Neuronal stem cell (in vitro differentiated cells): ENCODE measurements at regions not wholly inside any gene's neighbourhood (a gene's known extent, or its start where the extent isn't known, plus 50 kb on each side); places are given as distances from the start of the nearest gene placed in this dataset. TPM values are rescaled to one million over a fixed set of nuclear protein-coding genes. Genes with fewer than 3 reads are reported as not detected.
"Not testable (repeated sequence)": the region's sequence is repeated elsewhere in the genome, so short reads cannot be mapped to it uniquely, and the experiment has no call there.

ENCODE experiments used
- DNase-seq: peaks from one replicate; pipeline ENCODE4 v3.0.0-alpha.2; 2013; ENCODE audit warnings: low spot score
- H2AFZ ChIP-seq: one replicate; pipeline ENCODE4 v1.6.1; 2013; ENCODE audit warnings: mild to moderate bottlenecking, low read length, inconsistent platforms
- H2AK5ac ChIP-seq: 2 replicates; pipeline ENCODE4 v1.6.1; 2013; ENCODE audit warnings: low read depth, mild to moderate bottlenecking, inconsistent platforms, low read length, moderate library complexity, mixed read lengths
- H2BK120ac ChIP-seq: 2 replicates; pipeline ENCODE4 v1.6.1; 2013; ENCODE audit warnings: low read depth, mild to moderate bottlenecking, inconsistent platforms, low read length, moderate library complexity, mixed read lengths
- H2BK12ac ChIP-seq: one replicate; pipeline ENCODE4 v1.6.1; 2013; ENCODE audit warnings: low read length, inconsistent platforms
- H2BK15ac ChIP-seq: 2 replicates; pipeline ENCODE4 v1.6.1; 2013; ENCODE audit warnings: mild to moderate bottlenecking, low read length, inconsistent platforms, mixed read lengths
- H2BK5ac ChIP-seq: one replicate; pipeline ENCODE4 v1.6.1; 2013; ENCODE audit warnings: inconsistent platforms, mild to moderate bottlenecking, low read length, moderate library complexity
- H3K14ac ChIP-seq: one replicate; pipeline ENCODE4 v1.6.1; 2013; ENCODE audit warnings: low read length, inconsistent platforms
- H3K18ac ChIP-seq: 2 replicates; pipeline ENCODE4 v1.6.1; 2013; ENCODE audit warnings: low read length, inconsistent platforms
- H3K23ac ChIP-seq: 2 replicates; pipeline ENCODE4 v1.6.1; 2013; ENCODE audit warnings: low read depth, mild to moderate bottlenecking, mixed read lengths, low read length, inconsistent platforms; ENCODE audit not compliant: poor library complexity
- H3K27ac ChIP-seq: replicated peaks from 3 replicates; pipeline ENCODE4 v1.5.1; 2013; ENCODE audit warnings: low read length, inconsistent platforms
- H3K27me3 ChIP-seq, 3 experiments: 2 replicates each; pipeline ENCODE4 v1.6.1; 2013; ENCODE audit warnings: low read length in 3 of 3, mild to moderate bottlenecking in 2 of 3, inconsistent platforms in 1 of 3, low read depth in 1 of 3, mixed read lengths in 1 of 3, moderate library complexity in 1 of 3; ENCODE audit not compliant: control insufficient read depth in 3 of 3, insufficient read depth in 3 of 3
- H3K36me3 ChIP-seq, 2 donors: replicated peaks in 1 of 2; 2 replicates each; pipeline ENCODE4 v1.6.1; 2013; ENCODE audit warnings: low read length in 2 of 2; ENCODE audit not compliant: control insufficient read depth in 2 of 2, insufficient read depth in 2 of 2
- H3K4ac ChIP-seq: 2 replicates; pipeline ENCODE4 v1.6.1; 2013; ENCODE audit warnings: inconsistent platforms, mild to moderate bottlenecking, low read length, moderate library complexity
- H3K4me1 ChIP-seq, 2 donors: 1 replicate in 1 of 2; 2 replicates in 1 of 2; pipeline ENCODE4 v1.6.1; 2013; ENCODE audit warnings: low read length in 2 of 2, low read depth in 1 of 2; ENCODE audit not compliant: control insufficient read depth in 2 of 2, insufficient read depth in 1 of 2
- H3K4me2 ChIP-seq: one replicate; pipeline ENCODE4 v1.6.1; 2013; ENCODE audit warnings: mild to moderate bottlenecking, low read length, inconsistent platforms; ENCODE audit not compliant: insufficient read depth, poor library complexity, severe bottlenecking
- H3K4me3 ChIP-seq, 2 donors: 2 replicates each; pipeline ENCODE4 v1.5.1; 2013; ENCODE audit warnings: low read length in 2 of 2, mild to moderate bottlenecking in 2 of 2, inconsistent platforms in 1 of 2, moderate library complexity in 1 of 2
- H3K79me1 ChIP-seq: one replicate; pipeline ENCODE4 v1.6.1; 2013; ENCODE audit warnings: low read depth, mild to moderate bottlenecking, inconsistent platforms, low read length, moderate library complexity
- H3K9ac ChIP-seq: one replicate; pipeline ENCODE4 v1.6.1; 2013; ENCODE audit warnings: mild to moderate bottlenecking, low read depth, low read length, inconsistent platforms; ENCODE audit not compliant: poor library complexity
- H3K9me3 ChIP-seq, 2 donors: replicated peaks in 1 of 2; 2 replicates each; pipeline versions ENCODE3 to v1.6.1; 2013; ENCODE audit warnings: low read length in 2 of 2, mild to moderate bottlenecking in 2 of 2, inconsistent platforms in 1 of 2, low read depth in 1 of 2, mixed read lengths in 1 of 2, moderate library complexity in 1 of 2; ENCODE audit not compliant: control insufficient read depth in 2 of 2, insufficient read depth in 1 of 2
- H4K8ac ChIP-seq: one replicate; pipeline ENCODE4 v1.6.1; 2013; ENCODE audit warnings: low read depth, mild to moderate bottlenecking, inconsistent platforms, low read length, moderate library complexity
- H4K91ac ChIP-seq: one replicate; pipeline ENCODE4 v1.6.1; 2013; ENCODE audit warnings: low read length, low read depth, mild to moderate bottlenecking, inconsistent platforms; ENCODE audit not compliant: poor library complexity
- WGBS, 2 donors: extraction: QIAGEN DNeasy Blood & Tissue Kit; methylation state at CpG; one replicate each; pipeline ENCODE4 v1.1.7; 2013; ENCODE audit warnings: missing lambda C conversion rate in 2 of 2, mixed read lengths in 1 of 2; ENCODE audit not compliant: insufficient read length in 2 of 2, insufficient replicate concordance in 1 of 2; ENCODE audit errors: extremely low coverage in 2 of 2; 5-methylcytosine and 5-hydroxymethylcytosine counted together
- small RNA-seq: library from polyadenylated mRNA; stranded (forward); fragments of <200 nt; extraction: miRNeasy Mini kit (QIAGEN cat#:217004); gene quantifications from one replicate; pipeline ENCODE3, GENCODE V24; 2013; ENCODE audit not compliant: insufficient read depth

DNA sequence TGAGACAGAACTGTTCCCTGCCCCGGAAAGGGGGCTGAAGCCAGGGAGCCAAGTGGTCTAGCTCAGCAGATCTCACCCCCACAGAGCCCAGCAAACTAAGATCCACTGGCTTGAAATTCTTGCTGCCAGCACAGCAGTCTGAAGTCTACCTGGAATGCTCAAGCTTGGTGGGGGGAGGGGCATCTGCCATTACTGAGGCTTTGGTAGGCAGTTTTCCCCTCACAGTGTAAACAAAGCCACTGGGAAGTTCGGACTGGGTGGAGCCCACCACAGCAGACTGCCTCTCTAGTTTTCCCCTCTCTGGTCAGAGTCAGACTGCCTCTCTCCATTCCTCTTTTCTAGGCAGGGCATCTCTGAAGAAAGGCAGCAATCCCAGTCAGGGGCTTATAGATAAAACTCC is 68.5 kb upstream of the MAN1A1 start:
- not testable (repeated sequence) for H2BK15ac ChIP-seq, H3K18ac ChIP-seq, H3K9me3 ChIP-seq, H2AFZ ChIP-seq, H3K14ac ChIP-seq, H4K8ac ChIP-seq, H3K4ac ChIP-seq, H3K9ac ChIP-seq, H3K4me2 ChIP-seq, H2AK5ac ChIP-seq, H3K4me1 ChIP-seq, H3K27me3 ChIP-seq, H2BK12ac ChIP-seq, H3K36me3 ChIP-seq, H3K27ac ChIP-seq, DNase-seq, H2BK5ac ChIP-seq, H3K23ac ChIP-seq, H2BK120ac ChIP-seq, H4K91ac ChIP-seq, H3K79me1 ChIP-seq
- peak overlapping the region in 1 of 2 donors; percentile 28 for H3K4me3 ChIP-seq
- WGBS, 2 donors: no CpG with 5 or more reads among the region's 2 CpGs

DNA sequence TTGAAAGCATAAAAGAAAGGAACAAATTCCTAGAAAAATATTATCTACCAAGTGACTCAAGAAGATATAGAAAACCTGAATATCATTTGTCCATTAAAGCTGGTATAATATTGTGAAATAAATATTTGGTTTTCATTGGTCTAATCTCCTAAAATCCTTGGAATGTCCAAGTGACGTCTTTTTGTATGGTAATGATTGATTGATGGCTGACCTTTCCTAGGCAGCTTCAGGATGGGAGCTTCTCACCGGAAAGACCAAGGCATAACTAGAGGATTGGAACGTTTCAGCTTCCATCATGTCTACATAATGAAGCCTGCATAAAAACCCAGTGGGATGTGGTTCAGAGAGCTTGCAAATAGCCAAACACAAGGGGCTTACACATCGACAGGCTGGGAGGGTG is 57.6 kb upstream of the MAN1A1 start:
- Histone ChIP-seq H3K27me3 (no peaks in the 10 kb centered on the region), H2BK12ac (no peak overlapping the region), H3K9me3 (no peaks in the 10 kb centered on the region), H2BK5ac (no peak overlapping the region), H3K14ac (no peak overlapping the region), H3K4ac (no peak overlapping the region), H3K79me1 (no peaks in the 10 kb centered on the region), H3K9ac (no peak overlapping the region), H4K91ac (no peak overlapping the region), H3K4me1 (no peaks in the 10 kb centered on the region), H2BK15ac (no peak overlapping the region), H3K18ac (no peak overlapping the region), H2BK120ac (no peak overlapping the region), H2AFZ (no peak overlapping the region), H3K36me3 (no peaks in the 10 kb centered on the region), H3K27ac (no peak overlapping the region), H3K4me2 (no peak overlapping the region), H4K8ac (no peak overlapping the region), H2AK5ac (no peak overlapping the region), H3K23ac (no peak overlapping the region), H3K4me3 (no peak overlapping the region)
- DNase-seq: no peak
- WGBS, 2 donors: no CpG with 5 or more reads among the region's 4 CpGs

DNA sequence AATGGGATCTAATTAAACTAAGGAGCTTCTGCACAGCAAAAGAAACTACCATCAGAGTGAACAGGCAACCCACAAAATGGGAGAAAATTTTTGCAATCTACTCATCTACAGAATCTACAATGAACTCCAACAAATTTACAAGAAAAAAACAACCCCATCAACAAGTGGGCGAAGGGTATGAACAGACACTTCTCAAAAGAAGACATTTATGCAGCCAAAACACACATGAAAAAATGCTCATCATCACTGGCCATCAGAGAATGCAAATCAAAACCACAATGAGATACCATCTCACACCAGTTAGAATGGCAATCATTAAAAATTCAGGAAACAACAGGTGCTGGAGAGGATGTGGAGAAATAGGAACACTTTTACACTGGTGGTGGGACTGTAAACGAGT is 55.6 kb upstream of the MAN1A1 start:
- WGBS, 2 donors: no CpG with 5 or more reads among the region's 2 CpGs
- not testable (repeated sequence) for H4K8ac ChIP-seq, H3K4ac ChIP-seq, H3K4me3 ChIP-seq, H2BK120ac ChIP-seq, H3K9ac ChIP-seq, H3K27me3 ChIP-seq, H3K79me1 ChIP-seq, H3K14ac ChIP-seq, H3K18ac ChIP-seq, H3K9me3 ChIP-seq, H3K23ac ChIP-seq, H3K27ac ChIP-seq, H2BK5ac ChIP-seq, H2AK5ac ChIP-seq, H2BK15ac ChIP-seq, H3K36me3 ChIP-seq, H3K4me2 ChIP-seq, H3K4me1 ChIP-seq, DNase-seq, H4K91ac ChIP-seq, H2BK12ac ChIP-seq, H2AFZ ChIP-seq

Small RNA genes lying in the stretch of these regions (small RNA-seq; reads per million reads assigned to genes)
- gene COX6A1P3 (not detected), gene MIR3144 (not detected), gene RNA5SP215 (5.9 reads per million, percentile 30 among the genes with 10 or more reads in this experiment), gene RNU6-214P (not detected)
